HEK293 (cell line): ENCODE measurements at regions not wholly inside any gene's neighbourhood (a gene's known extent, or its start where the extent isn't known, plus 50 kb on each side); places are given as distances from the start of the nearest gene placed in this dataset.

Experiments
- KLF7 ChIP-seq: fragments of 450-650 bp; formaldehyde crosslinking; IDR thresholded peaks from 2 replicates; pipeline ENCODE4 v1.5.1; 2016; ENCODE audit warnings: missing biosample characterization, missing genetic modification characterization, borderline replicate concordance
- MEIS1 ChIP-seq: sonication (generic); formaldehyde crosslinking; IDR thresholded peaks from 2 replicates; pipeline ENCODE4 v1.8.1; 2022; ENCODE audit warnings: missing genetic modification reagents, mild to moderate bottlenecking, borderline replicate concordance
- MYNN ChIP-seq: fragments of 450-650 bp; formaldehyde crosslinking; IDR thresholded peaks from 2 replicates; pipeline ENCODE4 v1.5.1; 2016; ENCODE audit warnings: missing biosample characterization, missing genetic modification characterization, borderline replicate concordance
- ZBTB21 ChIP-seq: fragments of 450-650 bp; formaldehyde crosslinking; IDR thresholded peaks from 2 replicates; pipeline ENCODE4 v1.5.1; 2017; ENCODE audit warnings: missing biosample characterization, missing genetic modification characterization
- ZNF24 ChIP-seq: fragments of 450-650 bp; formaldehyde crosslinking; IDR thresholded peaks from 2 replicates; pipeline ENCODE4 v1.5.1; 2016; ENCODE audit warnings: missing biosample characterization, missing genetic modification characterization

- TF ChIP-seq ZBTB21 (no peak), MYNN (no peak), MEIS1 (CRISPR knock-in tag) (no peak), KLF7 (tag by site-specific recombination) (no peak), ZNF24 (no peak)
Observed at GRCh38 chr1:218815076-218815475, 358.6 kb upstream of the LYPLAL1 start.
